ENCODE measurements at regions not wholly inside any gene's neighbourhood (a gene's known extent, or its start where the extent isn't known, plus 50 kb on each side); places are given as distances from the start of the nearest gene placed in this dataset.

DNA sequence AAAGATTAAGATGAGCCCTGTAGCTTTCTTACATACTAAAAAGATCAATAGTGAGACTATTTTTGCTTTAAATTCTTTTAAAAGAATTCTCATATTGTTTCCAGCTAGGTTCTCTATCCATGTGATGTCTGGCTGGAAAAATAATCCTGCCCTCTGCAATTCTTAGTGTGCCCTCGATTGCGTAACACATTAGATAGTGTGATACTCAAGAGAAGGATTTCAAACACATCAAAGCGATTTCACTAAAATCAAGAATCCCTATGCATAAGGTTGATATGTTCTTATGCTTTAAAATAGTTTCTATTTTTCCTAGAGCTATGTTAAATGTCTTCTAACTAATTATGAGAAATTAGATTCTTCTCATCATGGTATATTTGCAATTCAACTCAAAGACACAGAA lies 127.3 kb upstream of the PLEKHA5 start:
- no peak for DNase-seq (ENCODE audit: extremely low spot score)
- intact Hi-C loops (cut with DNase I) = no loop called here
- TF ChIP-seq EP300 (IDR thresholded peaks at IDR 0.05) (no peak), POLR2A (IDR thresholded peaks at IDR 0.05; ENCODE audit: low read depth) (no peak), POLR2AphosphoS5 (IDR thresholded peaks at IDR 0.05) (no peak), CTCF (IDR thresholded peaks at IDR 0.05) (no peak)
- Histone ChIP-seq H3K36me3 (no peaks in the 10 kb centered on the region), H3K9me3 (no peaks in the 10 kb centered on the region), H3K27me3 (no peaks in the 10 kb centered on the region), H3K27ac (replicated peaks in 1 of 4) (no peak overlapping the region), H3K4me1 (peaks cover 0 to 22% (median 13%) of the 10 kb centered on the region in 4 donors), H3K4me3 (no peak overlapping the region)
- WGBS = 94% methylated on average over 3 of the region's 3 CpGs

DNA sequence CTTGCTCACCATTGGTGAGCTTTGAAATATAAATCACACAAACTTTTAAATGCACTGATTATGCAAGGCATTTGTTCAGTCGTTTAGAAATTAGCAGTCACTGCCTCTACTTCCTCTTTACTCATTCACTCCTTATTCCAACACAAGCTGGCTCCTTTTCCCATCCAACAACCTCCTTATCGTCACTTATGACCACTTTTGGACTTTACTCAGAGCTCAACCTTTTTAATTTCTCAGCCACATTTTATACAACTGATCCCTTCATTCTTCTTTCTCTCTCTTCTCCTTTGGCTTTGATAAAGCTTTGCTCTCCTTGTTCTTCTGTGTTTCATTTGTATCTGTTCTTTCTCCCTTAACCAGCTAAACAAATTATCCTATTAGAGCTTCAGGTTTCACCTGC lies 126.4 kb upstream of the PLEKHA5 start:
- no peaks in the 10 kb centered on the region for H3K27me3 ChIP-seq
- no peak for TF ChIP-seq CTCF (IDR thresholded peaks at IDR 0.05)
- no peak for TF ChIP-seq POLR2A (IDR thresholded peaks at IDR 0.05; ENCODE audit: low read depth)
- no peak for TF ChIP-seq POLR2AphosphoS5 (IDR thresholded peaks at IDR 0.05)
- no peak for TF ChIP-seq EP300 (IDR thresholded peaks at IDR 0.05)
- WGBS = 61% methylated on average over 2 of the region's 2 CpGs
- no peaks in the 10 kb centered on the region for H3K36me3 ChIP-seq
- peaks cover 0 to 15% (median 10%) of the 10 kb centered on the region in 4 donors for H3K4me1 ChIP-seq
- H3K27ac ChIP-seq (replicated peaks in 1 of 4) = no peak overlapping the region
- no peak overlapping the region for H3K4me3 ChIP-seq
- no peak for DNase-seq (ENCODE audit: extremely low spot score)
- intact Hi-C loops (cut with DNase I) = no loop called here
- H3K9me3 ChIP-seq = no peaks in the 10 kb centered on the region

GRCh38 chr12:19003987-19004619 lies 125.4 kb upstream of the PLEKHA5 start:
- intact Hi-C loops (cut with DNase I) = no loop called here
- WGBS = 81% methylated on average over 4 of the region's 4 CpGs
- H3K4me1 ChIP-seq = peaks cover 0 to 5% (median 3%) of the 10 kb centered on the region in 4 donors

GRCh38 chr12:19005257-19005801 lies 124.2 kb upstream of the PLEKHA5 start:
- H3K27ac ChIP-seq (replicated peaks in 1 of 4) = no peak overlapping the region
- no peak for TF ChIP-seq CTCF (IDR thresholded peaks at IDR 0.05)
- no peak for TF ChIP-seq EP300 (IDR thresholded peaks at IDR 0.05)
- no peak for TF ChIP-seq POLR2A (IDR thresholded peaks at IDR 0.05; ENCODE audit: low read depth)
- no peak for TF ChIP-seq POLR2AphosphoS5 (IDR thresholded peaks at IDR 0.05)
- no peaks in the 10 kb centered on the region for H3K9me3 ChIP-seq
- peaks cover 0 to 4% (median 0%) of the 10 kb centered on the region in 4 donors for H3K4me1 ChIP-seq
- intact Hi-C loops (cut with DNase I) = no loop called here
- 92% methylated on average over 4 of the region's 4 CpGs for WGBS
- H3K4me3 ChIP-seq = no peak overlapping the region
- H3K36me3 ChIP-seq = no peaks in the 10 kb centered on the region
- no peak for DNase-seq (ENCODE audit: extremely low spot score)
- no peaks in the 10 kb centered on the region for H3K27me3 ChIP-seq

More at GRCh38 chr12:19003987-19004619, 125.4 kb upstream of the PLEKHA5 start:
- Histone ChIP-seq H3K4me3 (no peak overlapping the region), H3K36me3 (no peaks in the 10 kb centered on the region), H3K27me3 (no peaks in the 10 kb centered on the region), H3K9me3 (no peaks in the 10 kb centered on the region), H3K27ac (replicated peaks in 1 of 4) (no peak overlapping the region)
- TF ChIP-seq EP300 (IDR thresholded peaks at IDR 0.05) (no peak), POLR2A (IDR thresholded peaks at IDR 0.05; ENCODE audit: low read depth) (no peak), POLR2AphosphoS5 (IDR thresholded peaks at IDR 0.05) (no peak), CTCF (IDR thresholded peaks at IDR 0.05) (no peak)
- DNase-seq (ENCODE audit: extremely low spot score) = no peak
